ENCODE measurements at regions not wholly inside any gene's neighbourhood (a gene's known extent, or its start where the extent isn't known, plus 50 kb on each side); places are given as distances from the start of the nearest gene placed in this dataset.

GRCh38 chr6:113352831-113353230, 504.3 kb upstream of the MARCKS start:
- ChIA-PET CTCF (interaction anchor here (0.9 to 1.1 kb wide), 2 partner anchors 46 to 506 kb away, joined by 3 read pairs; no protein-coding TSS in a partner anchor), RAD21 (ENCODE audit: low non-redundant PET in 1 of 2, low total read pairs in 2 of 2, uncharacterized antibody in 2 of 2, unreplicated experiment in 2 of 2) (no interaction called here), POLR2A (interaction anchor here (1.2 kb wide), 1 partner anchor 506 kb away, joined by 4 read pairs; no protein-coding TSS in a partner anchor)
- TF ChIP-seq EZH2phosphoT487 (IDR thresholded peaks at IDR 0.05; ENCODE audit: borderline replicate concordance) (no peak), SRF (IDR thresholded peaks at IDR 0.05; ENCODE audit: low read depth) (no peak), ZFX (IDR thresholded peaks at IDR 0.05) (no peak)
- peak; percentile 24; the same call in 1 of the 2 replicates for ATAC-seq
- no peaks in the 10 kb centered on the region for H3K27me3 ChIP-seq (ENCODE audit: insufficient read depth, low read length)
- H2AFZ ChIP-seq (ENCODE audit: low read depth, low read length, poor library complexity, severe bottlenecking), result peak overlapping the region; percentile 75
- peak overlapping the region in 1 of 2 experiments; percentile 43; a peak in 2 of 4 replicates for H3K4me3 ChIP-seq (replicated peaks in 1 of 2; ENCODE audit: low read depth in 1 of 2, low read length in 2 of 2)
- intact Hi-C loops (cut with micrococcal nuclease), result loop anchor here (5.0 kb wide), 1 partner anchor 504 kb away; the partner anchor contains the start of gene MARCKS
- BruUV-seq (replicated peaks), result no TSS peak
- no peaks in the 10 kb centered on the region for H3K36me3 ChIP-seq (ENCODE audit: control insufficient read depth in 1 of 2, insufficient read depth in 2 of 2, low read length in 2 of 2)
- H3K79me2 ChIP-seq (ENCODE audit: insufficient read depth, low read length), result no peaks in the 10 kb centered on the region
- no peak for DNase-seq (ENCODE audit: low read depth, low spot score)
- H3K27ac ChIP-seq (ENCODE audit: low read depth, low read length), result peak overlapping the region; percentile 53
- H3K9me3 ChIP-seq (ENCODE audit: control insufficient read depth in 1 of 2, insufficient read depth in 1 of 2, low read depth in 1 of 2, low read length in 2 of 2), result no peaks in the 10 kb centered on the region
- no peaks in the 10 kb centered on the region for H3K9me2 ChIP-seq (ENCODE audit: insufficient read depth)
- H3K4me1 ChIP-seq (ENCODE audit: control insufficient read depth in 1 of 2, insufficient read depth in 2 of 2, low read length in 2 of 2), result peaks cover 21 to 51% of the 10 kb centered on the region in 2 experiments
- peak overlapping the region; percentile 53 for H3K9ac ChIP-seq (ENCODE audit: low read length)
- H3K4me2 ChIP-seq (ENCODE audit: low read length), result peak overlapping the region; percentile 85
- no peaks in the 10 kb centered on the region for H4K20me1 ChIP-seq (ENCODE audit: insufficient read depth)

DNA sequence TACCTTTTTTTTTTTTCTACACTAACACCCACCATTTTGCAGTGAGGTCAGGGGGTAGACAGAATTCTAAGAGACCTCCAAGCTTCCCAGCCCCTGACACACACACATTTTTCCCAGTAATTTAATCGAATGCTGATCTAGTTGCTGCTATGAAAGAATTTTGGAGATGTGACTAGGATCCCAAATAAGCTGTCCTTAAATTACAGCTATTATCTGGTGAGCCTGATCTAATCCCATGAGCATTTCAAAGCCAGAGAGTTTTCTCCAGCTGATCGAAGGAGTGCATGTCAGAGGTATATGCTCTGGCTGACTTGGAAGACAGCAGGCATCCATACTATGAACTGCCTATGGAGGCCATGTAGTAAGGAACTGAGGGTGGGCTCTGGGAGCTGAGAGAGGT, 503.8 kb upstream of the MARCKS start:
- Histone ChIP-seq H3K79me2 (ENCODE audit: insufficient read depth, low read length) (no peaks in the 10 kb centered on the region), H3K27me3 (ENCODE audit: insufficient read depth, low read length) (no peaks in the 10 kb centered on the region), H3K9ac (ENCODE audit: low read length) (peak overlapping the region; percentile 53; the same call in 1 of the 2 replicates), H3K9me3 (ENCODE audit: control insufficient read depth in 1 of 2, insufficient read depth in 1 of 2, low read depth in 1 of 2, low read length in 2 of 2) (no peaks in the 10 kb centered on the region), H3K4me2 (ENCODE audit: low read length) (peak overlapping the region; percentile 85), H4K20me1 (ENCODE audit: insufficient read depth) (no peaks in the 10 kb centered on the region), H3K36me3 (ENCODE audit: control insufficient read depth in 1 of 2, insufficient read depth in 2 of 2, low read length in 2 of 2) (no peaks in the 10 kb centered on the region), H3K27ac (ENCODE audit: low read depth, low read length) (peak overlapping the region; percentile 53; the same call in 1 of the 2 replicates), H3K4me3 (replicated peaks in 1 of 2; ENCODE audit: low read depth in 1 of 2, low read length in 2 of 2) (no peak overlapping the region), H3K4me1 (ENCODE audit: control insufficient read depth in 1 of 2, insufficient read depth in 2 of 2, low read length in 2 of 2) (peaks cover 21 to 52% of the 10 kb centered on the region in 2 experiments), H2AFZ (ENCODE audit: low read depth, low read length, poor library complexity, severe bottlenecking) (no peak overlapping the region), H3K9me2 (ENCODE audit: insufficient read depth) (no peaks in the 10 kb centered on the region)
- TF ChIP-seq ZNF274 (IDR thresholded peaks at IDR 0.05; ENCODE audit: low read depth, low read length) (no peak), SRF (IDR thresholded peaks at IDR 0.05; ENCODE audit: low read depth) (no peak)
- TF ChIP-seq, protein P1, sequence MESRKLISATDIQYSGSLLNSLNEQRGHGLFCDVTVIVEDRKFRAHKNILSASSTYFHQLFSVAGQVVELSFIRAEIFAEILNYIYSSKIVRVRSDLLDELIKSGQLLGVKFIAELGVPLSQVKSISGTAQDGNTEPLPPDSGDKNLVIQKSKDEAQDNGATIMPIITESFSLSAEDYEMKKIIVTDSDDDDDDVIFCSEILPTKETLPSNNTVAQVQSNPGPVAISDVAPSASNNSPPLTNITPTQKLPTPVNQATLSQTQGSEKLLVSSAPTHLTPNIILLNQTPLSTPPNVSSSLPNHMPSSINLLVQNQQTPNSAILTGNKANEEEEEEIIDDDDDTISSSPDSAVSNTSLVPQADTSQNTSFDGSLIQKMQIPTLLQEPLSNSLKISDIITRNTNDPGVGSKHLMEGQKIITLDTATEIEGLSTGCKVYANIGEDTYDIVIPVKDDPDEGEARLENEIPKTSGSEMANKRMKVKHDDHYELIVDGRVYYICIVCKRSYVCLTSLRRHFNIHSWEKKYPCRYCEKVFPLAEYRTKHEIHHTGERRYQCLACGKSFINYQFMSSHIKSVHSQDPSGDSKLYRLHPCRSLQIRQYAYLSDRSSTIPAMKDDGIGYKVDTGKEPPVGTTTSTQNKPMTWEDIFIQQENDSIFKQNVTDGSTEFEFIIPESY (IDR thresholded peaks at IDR 0.05; ENCODE audit: extremely low read depth, insufficient replicate concordance, low read length), result no peak
- ATAC-seq, result no peak
- no peak for DNase-seq (ENCODE audit: low read depth, low spot score)
- POLR2A ChIA-PET, result no interaction called here
- RAD21 ChIA-PET (ENCODE audit: low non-redundant PET in 1 of 2, low total read pairs in 2 of 2, uncharacterized antibody in 2 of 2, unreplicated experiment in 2 of 2), result no interaction called here
- CTCF ChIA-PET, result interaction anchor here (1.1 kb wide), 1 partner anchor 47 kb away, joined by 3 read pairs; no protein-coding TSS in a partner anchor
- BruUV-seq (replicated peaks), result no TSS peak
- intact Hi-C loops (cut with micrococcal nuclease), result loop anchor here (5.0 kb wide), 1 partner anchor 504 kb away; the partner anchor contains the start of gene MARCKS
